Esophagus muscularis mucosa (tissue), 4 donors: ENCODE measurements at regions not wholly inside any gene's neighbourhood (a gene's known extent, or its start where the extent isn't known, plus 50 kb on each side); places are given as distances from the start of the nearest gene placed in this dataset.

Experiments used
- CTCF ChIP-seq, 3 experiments: fragments of 200-600 bp in 2 of 3; fragments of 450-650 bp in 1 of 3; sonication (generic) in 2 of 3; IDR thresholded peaks; one replicate each; pipeline ENCODE4 v1.5.1; 2017 to 2019; ENCODE audit warnings: antibody characterized with exemption in 3 of 3, mild to moderate bottlenecking in 2 of 3, moderate library complexity in 1 of 3
- EP300 ChIP-seq: sonication (generic); formaldehyde crosslinking; IDR thresholded peaks from one replicate; pipeline ENCODE4 v1.6.1; 2017; ENCODE audit warnings: antibody characterized with exemption
- POLR2A ChIP-seq: fragments of 450-650 bp; IDR thresholded peaks from one replicate; pipeline ENCODE4 v1.6.1; 2017; ENCODE audit warnings: antibody characterized with exemption, moderate library complexity, mild to moderate bottlenecking, low read depth
- POLR2AphosphoS5 ChIP-seq, 2 donors: sonication (generic); formaldehyde crosslinking; IDR thresholded peaks; one replicate each; pipeline ENCODE4 v1.6.1; 2017; ENCODE audit warnings: antibody characterized with exemption in 2 of 2

- no peak for TF ChIP-seq POLR2A
- TF ChIP-seq CTCF (IDR thresholded peaks at IDR 0.05), result no peak
- no peak for TF ChIP-seq POLR2AphosphoS5 (IDR thresholded peaks at IDR 0.05)
- no peak for TF ChIP-seq EP300
Observed at GRCh38 chr11:87954476-87954875, 220.8 kb downstream of the RAB38 start.
